Bone marrow (tissue), 2 donors: ENCODE measurements at regions not wholly inside any gene's neighbourhood (a gene's known extent, or its start where the extent isn't known, plus 50 kb on each side); places are given as distances from the start of the nearest gene placed in this dataset.

Source experiments
- DNase-seq, 2 donors: peaks; one replicate each; lab custom pipeline; 2025; lab: John Stamatoyannopoulos, UW

DNA sequence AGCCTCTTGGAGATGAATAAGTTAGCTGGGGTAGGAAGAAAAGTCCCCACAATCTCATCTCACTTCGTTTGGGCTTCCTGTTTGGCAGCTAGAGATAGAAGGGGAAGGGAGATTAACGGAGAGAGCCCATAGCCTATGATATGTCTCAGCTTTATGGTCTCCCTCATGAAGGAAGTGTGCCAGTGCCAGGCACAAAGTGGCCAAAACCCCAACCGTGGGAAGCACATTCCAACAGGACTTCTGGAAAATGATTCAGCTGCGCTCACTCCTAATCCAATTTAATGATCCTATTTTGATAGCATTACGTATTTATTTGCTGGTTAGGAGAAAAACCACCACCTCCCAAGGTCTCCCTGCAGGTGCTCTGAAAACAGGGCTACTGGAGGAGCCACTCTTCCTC lies 303.1 kb upstream of the CLINT1 start:
- no peak for DNase-seq

DNA sequence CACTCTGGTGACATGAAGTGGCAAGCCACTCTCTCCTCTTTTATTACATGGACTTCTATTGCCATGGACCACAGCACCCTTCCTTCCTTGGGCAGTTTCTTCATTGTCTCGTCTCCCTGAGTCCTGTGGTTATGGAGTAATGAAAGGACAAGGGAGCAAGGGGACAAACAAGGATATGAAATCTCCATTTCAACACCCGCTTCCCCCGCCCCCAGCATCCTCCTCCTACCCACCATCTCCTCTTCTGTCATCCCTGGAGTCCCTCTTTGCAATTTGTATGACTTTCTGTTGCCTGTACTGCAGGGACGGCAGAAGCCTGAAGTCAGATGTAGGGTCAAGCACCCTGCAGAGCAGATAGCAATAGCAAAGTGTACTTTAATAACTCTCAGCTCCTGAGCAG lies 300.7 kb upstream of the CLINT1 start:
- no peak for DNase-seq

- DNase-seq, result no peak
These were observed 297.0 kb upstream of the CLINT1 start for GRCh38 chr5:158155811-158156505.

- no peak for DNase-seq
These were observed 296.1 kb upstream of the CLINT1 start for GRCh38 chr5:158155067-158155466.

- DNase-seq, result no peak
These were observed 295.5 kb upstream of the CLINT1 start for GRCh38 chr5:158154226-158155005.

DNA sequence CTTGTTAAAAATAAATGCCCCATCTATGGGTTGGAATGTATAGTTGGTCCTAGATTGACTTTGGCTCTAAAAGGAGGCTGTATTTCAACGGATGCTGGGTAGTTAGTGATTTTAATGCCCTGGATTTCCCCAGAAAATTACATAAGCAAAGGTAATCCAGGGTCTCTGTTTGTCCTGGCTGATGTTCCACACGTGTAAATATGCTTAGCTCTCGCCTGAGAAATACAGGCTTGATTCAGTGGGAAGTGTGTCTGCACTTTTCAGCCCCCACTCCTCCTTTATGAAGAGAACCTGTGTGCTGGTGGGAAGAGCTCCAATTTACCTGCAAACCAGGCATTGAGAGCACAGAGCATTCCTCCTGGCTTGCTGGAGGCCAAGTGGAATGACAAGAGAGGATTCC lies 294.6 kb upstream of the CLINT1 start:
- no peak for DNase-seq

DNA sequence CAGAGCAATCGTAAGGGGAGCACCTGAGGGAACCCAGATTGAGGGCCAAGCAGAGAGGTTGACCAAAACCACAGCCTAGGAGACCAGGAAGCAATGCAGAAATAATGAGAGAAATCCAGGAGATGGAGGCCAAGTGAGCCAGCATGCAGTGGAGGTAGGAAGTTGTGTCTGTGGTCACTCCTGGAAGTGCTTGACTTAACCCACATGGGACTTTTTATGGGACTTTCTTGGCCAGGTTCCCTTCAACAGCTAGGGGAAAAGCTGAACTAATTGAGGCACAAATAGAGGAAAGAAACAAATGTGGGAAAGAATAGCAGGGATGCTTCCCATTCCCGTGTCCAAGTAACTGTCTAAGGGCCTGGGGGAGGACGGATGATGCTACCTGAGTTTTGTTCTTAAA lies 293.2 kb upstream of the CLINT1 start:
- no peak for DNase-seq

GRCh38 chr5:158147227-158147626 lies 288.3 kb upstream of the CLINT1 start:
- DNase-seq, result no peak

DNA sequence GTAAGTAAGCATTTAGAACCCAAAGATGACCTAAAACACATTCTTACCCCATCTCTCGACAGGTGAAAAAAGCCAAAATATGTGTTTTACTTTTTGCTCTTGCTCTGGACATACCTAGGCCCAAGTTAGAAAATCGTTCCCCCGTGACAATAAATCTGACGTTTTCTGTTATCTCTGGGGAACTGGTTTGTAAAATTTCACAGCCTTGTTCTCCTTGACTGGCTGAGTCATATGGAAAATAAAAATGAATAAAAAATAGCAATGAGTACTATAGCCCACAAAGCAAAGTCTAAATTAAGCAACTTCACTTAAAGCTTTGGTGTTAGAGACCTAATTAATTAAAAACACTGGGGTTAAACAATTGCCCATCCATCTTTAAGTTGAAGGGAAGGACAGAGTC lies 286.9 kb upstream of the CLINT1 start:
- no peak for DNase-seq

- no peak for DNase-seq
These were observed 284.1 kb upstream of the CLINT1 start for GRCh38 chr5:158143081-158143480.

DNA sequence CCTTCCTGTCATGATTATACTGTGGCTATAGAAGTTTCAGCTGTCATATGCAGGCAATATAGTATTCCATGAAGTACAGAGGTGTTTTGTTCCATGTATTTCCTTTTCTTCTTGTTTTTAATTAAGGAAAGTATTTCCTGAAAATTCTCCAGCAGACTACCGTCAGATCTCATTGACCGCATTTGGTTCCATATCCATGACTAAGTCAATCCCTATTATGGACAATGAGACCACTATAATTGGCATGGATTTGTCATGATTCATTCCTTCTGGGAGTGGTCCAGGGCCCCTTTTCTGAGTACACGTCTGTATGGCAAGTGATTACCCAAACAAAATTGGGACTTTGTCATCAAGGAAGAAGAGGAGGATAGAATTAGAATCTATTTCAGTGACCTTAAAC lies 283.2 kb upstream of the CLINT1 start:
- no peak for DNase-seq

GRCh38 chr5:158140120-158140731 lies 281.3 kb upstream of the CLINT1 start:
- no peak for DNase-seq

- no peak for DNase-seq
These were observed 280.2 kb upstream of the CLINT1 start for GRCh38 chr5:158139161-158139560.

DNA sequence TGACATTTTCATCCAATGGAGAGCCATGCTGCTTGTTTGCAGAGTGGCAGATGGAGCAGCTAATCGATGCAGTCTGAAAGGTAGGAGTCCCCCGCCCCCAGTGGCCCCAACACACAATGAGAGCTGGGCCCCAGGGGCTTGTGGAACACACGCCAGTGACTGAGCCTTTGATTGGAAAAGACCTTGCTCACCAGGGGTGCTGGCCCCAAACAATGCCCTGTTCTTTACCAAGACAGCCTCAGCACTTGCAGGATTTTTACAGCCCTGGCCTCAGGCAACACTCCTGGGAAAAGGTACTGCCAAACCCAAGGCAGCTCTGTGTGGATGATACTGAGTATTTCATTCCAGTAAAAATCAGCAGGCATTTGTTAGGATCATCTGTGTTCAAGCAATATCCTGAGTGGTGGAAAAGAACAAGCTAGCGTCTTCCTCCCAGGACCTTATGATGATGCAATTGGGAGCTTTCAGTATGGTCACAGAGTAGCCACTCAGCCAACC lies 276.8 kb upstream of the CLINT1 start:
- DNase-seq, result no peak

GRCh38 chr5:158133369-158133768 lies 274.4 kb upstream of the CLINT1 start:
- DNase-seq, result no peak

- DNase-seq, result no peak
These were observed 268.6 kb upstream of the CLINT1 start for GRCh38 chr5:158127536-158127935.

DNA sequence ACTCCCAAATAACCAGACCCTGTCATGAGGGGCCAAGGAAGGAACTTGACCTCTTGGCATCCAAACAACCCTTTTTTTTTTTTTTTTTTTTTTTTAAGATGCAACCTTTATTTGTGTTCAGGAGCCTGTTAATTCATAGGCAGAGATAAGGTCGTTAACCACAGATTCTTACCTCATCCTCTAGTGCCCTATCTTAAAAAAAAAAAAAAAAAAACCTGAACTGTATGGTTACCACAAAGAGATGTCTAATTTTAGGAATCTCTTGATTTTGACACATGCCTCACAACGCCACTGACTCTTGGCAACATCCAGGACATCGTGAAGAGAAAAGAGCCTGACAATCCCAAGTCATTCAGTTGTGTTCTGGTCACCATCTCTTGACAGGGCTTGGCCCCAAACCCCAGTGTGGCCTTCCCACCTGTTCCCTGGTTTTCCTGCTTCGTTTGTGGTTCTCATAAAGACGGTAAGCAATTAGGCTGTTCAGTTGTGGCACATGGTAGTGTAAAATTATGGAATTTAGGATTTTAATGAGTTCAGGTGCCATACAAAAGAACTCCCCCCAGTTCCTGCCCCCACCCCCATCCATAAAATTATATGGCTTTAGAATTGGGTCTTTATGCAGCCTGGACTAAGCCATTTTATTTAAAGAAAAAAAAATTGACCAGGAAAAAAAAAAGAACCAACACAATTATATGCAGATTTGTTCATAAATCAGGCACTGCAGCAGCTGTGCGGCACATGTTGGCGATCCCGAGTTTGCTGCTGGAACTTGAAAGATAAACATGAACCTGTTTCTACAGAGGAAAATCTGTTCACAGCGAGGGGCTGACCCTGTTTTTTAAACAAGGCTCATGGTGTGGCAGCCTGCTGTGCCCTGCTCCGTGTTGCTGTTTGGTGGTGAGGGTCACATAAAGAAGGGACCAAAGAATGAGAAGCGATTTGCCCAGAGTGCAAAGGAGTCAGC lies 267.8 kb upstream of the CLINT1 start:
- no peak for DNase-seq

DNA sequence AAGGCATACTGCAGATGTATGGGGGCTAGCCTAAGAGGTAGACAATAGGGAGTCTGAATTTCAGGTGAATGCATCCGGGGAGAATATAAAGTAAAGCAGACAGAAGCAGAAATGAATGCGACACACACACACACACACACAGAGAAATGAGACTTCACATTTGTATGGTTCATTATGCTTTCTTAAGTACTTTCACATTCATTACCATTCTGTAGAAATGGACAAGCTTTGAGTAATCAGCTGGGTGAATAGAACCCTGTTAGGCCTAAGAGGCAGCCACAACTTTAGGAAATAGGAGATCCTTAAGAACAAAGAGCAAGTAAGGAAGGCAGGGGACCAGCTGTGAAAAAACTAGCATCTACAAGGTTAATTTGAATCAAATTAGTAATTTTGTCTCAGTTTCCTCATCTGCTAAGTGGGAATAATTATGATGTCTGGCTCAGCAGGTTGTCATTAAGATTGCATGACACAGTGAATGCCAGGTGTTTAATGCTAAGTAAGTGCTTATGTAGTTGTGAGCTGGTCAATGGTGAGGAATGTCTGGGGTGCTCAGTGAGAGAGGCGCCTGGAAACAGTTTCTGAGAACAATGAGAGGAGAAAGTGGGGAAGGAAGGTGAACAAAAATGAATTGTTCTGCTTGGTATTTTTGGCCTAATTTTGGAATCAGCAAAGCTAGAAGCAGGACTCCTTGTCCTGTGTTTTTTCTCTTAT lies 265.8 kb upstream of the CLINT1 start:
- no peak for DNase-seq

DNA sequence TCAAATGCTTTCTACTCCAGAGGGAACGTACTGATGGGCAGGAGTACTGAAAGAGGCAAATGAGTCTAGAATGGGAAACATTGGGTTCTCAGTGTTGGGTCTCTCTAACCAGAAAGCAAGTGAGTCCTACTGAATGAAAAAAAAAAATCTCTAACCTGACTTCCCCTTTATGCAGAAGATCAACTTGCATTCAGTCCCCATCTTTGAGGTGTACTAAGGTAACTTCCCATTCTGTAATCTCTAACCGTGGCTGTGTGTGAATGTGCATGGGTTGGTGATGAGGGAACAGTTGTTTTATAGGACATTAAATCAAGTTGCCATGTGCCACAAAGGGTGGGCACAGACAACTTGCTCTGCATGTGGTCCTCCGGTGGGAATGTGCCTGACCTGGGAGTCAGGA lies 264.6 kb upstream of the CLINT1 start:
- DNase-seq, result no peak

GRCh38 chr5:158121678-158122077 lies 262.7 kb upstream of the CLINT1 start:
- no peak for DNase-seq

- no peak for DNase-seq
These were observed 261.8 kb upstream of the CLINT1 start for GRCh38 chr5:158120760-158121159.
